ENCODE measurements at regions not wholly inside any gene's neighbourhood (a gene's known extent, or its start where the extent isn't known, plus 50 kb on each side); places are given as distances from the start of the nearest gene placed in this dataset.

GRCh38 chr3:102660653-102661052 is 225.8 kb downstream of the ZPLD1 start:
- TF ChIP-seq CTCF (IDR thresholded peaks at IDR 0.05) (no peak), EP300 (IDR thresholded peaks at IDR 0.05) (no peak), MYC (IDR thresholded peaks at IDR 0.05; ENCODE audit: borderline replicate concordance, low read length) (no peak), MAFK (IDR thresholded peaks at IDR 0.05; ENCODE audit: partially characterized antibody) (no peak), USF2 (IDR thresholded peaks at IDR 0.05) (no peak)
- TF ChIP-seq, protein P1, sequence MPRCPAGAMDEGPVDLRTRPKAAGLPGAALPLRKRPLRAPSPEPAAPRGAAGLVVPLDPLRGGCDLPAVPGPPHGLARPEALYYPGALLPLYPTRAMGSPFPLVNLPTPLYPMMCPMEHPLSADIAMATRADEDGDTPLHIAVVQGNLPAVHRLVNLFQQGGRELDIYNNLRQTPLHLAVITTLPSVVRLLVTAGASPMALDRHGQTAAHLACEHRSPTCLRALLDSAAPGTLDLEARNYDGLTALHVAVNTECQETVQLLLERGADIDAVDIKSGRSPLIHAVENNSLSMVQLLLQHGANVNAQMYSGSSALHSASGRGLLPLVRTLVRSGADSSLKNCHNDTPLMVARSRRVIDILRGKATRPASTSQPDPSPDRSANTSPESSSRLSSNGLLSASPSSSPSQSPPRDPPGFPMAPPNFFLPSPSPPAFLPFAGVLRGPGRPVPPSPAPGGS (IDR thresholded peaks at IDR 0.05): no peak
- TF ChIP-seq, protein P2, sequence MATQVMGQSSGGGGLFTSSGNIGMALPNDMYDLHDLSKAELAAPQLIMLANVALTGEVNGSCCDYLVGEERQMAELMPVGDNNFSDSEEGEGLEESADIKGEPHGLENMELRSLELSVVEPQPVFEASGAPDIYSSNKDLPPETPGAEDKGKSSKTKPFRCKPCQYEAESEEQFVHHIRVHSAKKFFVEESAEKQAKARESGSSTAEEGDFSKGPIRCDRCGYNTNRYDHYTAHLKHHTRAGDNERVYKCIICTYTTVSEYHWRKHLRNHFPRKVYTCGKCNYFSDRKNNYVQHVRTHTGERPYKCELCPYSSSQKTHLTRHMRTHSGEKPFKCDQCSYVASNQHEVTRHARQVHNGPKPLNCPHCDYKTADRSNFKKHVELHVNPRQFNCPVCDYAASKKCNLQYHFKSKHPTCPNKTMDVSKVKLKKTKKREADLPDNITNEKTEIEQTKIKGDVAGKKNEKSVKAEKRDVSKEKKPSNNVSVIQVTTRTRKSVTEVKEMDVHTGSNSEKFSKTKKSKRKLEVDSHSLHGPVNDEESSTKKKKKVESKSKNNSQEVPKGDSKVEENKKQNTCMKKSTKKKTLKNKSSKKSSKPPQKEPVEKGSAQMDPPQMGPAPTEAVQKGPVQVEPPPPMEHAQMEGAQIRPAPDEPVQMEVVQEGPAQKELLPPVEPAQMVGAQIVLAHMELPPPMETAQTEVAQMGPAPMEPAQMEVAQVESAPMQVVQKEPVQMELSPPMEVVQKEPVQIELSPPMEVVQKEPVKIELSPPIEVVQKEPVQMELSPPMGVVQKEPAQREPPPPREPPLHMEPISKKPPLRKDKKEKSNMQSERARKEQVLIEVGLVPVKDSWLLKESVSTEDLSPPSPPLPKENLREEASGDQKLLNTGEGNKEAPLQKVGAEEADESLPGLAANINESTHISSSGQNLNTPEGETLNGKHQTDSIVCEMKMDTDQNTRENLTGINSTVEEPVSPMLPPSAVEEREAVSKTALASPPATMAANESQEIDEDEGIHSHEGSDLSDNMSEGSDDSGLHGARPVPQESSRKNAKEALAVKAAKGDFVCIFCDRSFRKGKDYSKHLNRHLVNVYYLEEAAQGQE (IDR thresholded peaks at IDR 0.05): no peak

Data from A549 (cell line).